ENCODE measurements at regions not wholly inside any gene's neighbourhood (a gene's known extent, or its start where the extent isn't known, plus 50 kb on each side); places are given as distances from the start of the nearest gene placed in this dataset.

DNA sequence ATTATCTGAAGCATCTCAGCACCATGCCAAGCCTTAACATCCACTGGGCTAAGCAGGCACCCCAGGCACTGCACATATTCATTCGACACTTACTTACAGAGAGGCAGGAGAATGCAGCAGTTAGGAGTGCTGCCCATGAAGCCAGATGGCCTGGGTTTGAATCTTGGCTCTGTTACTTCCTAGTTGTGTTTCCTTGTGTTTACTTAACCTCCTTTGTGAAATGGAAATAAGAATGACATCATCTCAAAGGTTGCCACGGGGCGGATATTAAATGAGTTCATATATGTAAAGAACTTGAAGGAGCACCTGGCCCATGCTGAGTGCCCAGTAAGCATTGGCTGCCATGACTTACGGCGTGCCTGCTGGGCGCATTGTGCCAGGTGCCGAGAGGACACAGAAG, 565.2 kb downstream of the CDK5RAP2 start:
- Histone ChIP-seq H3K4me3 (ENCODE audit: low read length) (no peak overlapping the region), H3K36me3 (ENCODE audit: control insufficient read depth, low read length) (no peaks in the 10 kb centered on the region), H3K4me1 (ENCODE audit: control insufficient read depth, low read length) (no peaks in the 10 kb centered on the region), H3K27me3 (ENCODE audit: control insufficient read depth, low read length) (no peaks in the 10 kb centered on the region), H3K27ac (ENCODE audit: low read depth, low read length) (no peak overlapping the region), H3K9me2 (replicated peaks; ENCODE audit: control insufficient read depth, low read length) (no peaks in the 10 kb centered on the region), H3K79me2 (ENCODE audit: control insufficient read depth, low read length) (no peaks in the 10 kb centered on the region), H3K4me2 (ENCODE audit: low read length) (no peak overlapping the region), H3K9me3 (ENCODE audit: control insufficient read depth, insufficient read depth, low read length) (no peaks in the 10 kb centered on the region), H4K20me1 (ENCODE audit: control insufficient read depth, insufficient read depth, low read depth, low read length) (no peaks in the 10 kb centered on the region), H3F3A (ENCODE audit: control insufficient read depth, insufficient read depth) (no peaks in the 10 kb centered on the region)
- TF ChIP-seq CTCF (IDR thresholded peaks at IDR 0.05; ENCODE audit: low read depth, low read length, poor library complexity, severe bottlenecking) (no peak), EZH2phosphoT487 (IDR thresholded peaks at IDR 0.05; ENCODE audit: borderline replicate concordance, low read length) (no peak)

DNA sequence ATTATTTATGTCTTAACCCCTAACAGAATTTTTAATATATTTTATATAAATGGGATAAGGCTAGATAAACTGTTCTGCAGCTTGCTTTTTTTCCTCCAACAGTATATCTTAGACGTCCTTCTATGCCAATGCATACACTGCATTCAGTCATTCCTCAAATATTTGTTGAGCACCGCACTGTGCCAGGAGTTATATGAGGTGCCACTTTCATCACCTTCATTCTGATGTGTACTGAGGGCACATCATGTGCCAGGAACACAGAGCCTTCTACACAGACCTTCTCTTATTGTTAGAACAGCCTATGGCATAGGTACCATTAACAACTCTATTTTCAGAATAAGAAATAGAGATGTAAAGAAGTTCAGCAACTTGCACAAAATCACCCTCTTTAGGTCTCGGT, 570.1 kb downstream of the CDK5RAP2 start:
- H4K20me1 ChIP-seq (ENCODE audit: control insufficient read depth, insufficient read depth, low read depth, low read length): no peaks in the 10 kb centered on the region
- no peaks in the 10 kb centered on the region for H3K9me2 ChIP-seq (replicated peaks; ENCODE audit: control insufficient read depth, low read length)
- no peaks in the 10 kb centered on the region for H3K79me2 ChIP-seq (ENCODE audit: control insufficient read depth, low read length)
- no peaks in the 10 kb centered on the region for H3K4me1 ChIP-seq (ENCODE audit: control insufficient read depth, low read length)
- no peak overlapping the region for H3K27ac ChIP-seq (ENCODE audit: low read depth, low read length)
- no peak overlapping the region for H3K4me2 ChIP-seq (ENCODE audit: low read length)
- no peak for TF ChIP-seq CTCF (IDR thresholded peaks at IDR 0.05; ENCODE audit: low read depth, low read length, poor library complexity, severe bottlenecking)
- TF ChIP-seq EZH2phosphoT487 (IDR thresholded peaks at IDR 0.05; ENCODE audit: borderline replicate concordance, low read length): no peak
- no peaks in the 10 kb centered on the region for H3K36me3 ChIP-seq (ENCODE audit: control insufficient read depth, low read length)
- H3K27me3 ChIP-seq (ENCODE audit: control insufficient read depth, low read length): no peaks in the 10 kb centered on the region; the same call in 1 of the 2 replicates
- no peaks in the 10 kb centered on the region for H3F3A ChIP-seq (ENCODE audit: control insufficient read depth, insufficient read depth)
- H3K9me3 ChIP-seq (ENCODE audit: control insufficient read depth, insufficient read depth, low read length): no peaks in the 10 kb centered on the region
- H3K4me3 ChIP-seq (ENCODE audit: low read length): no peak overlapping the region

GRCh38 chr9:120001536-120001935, 578.4 kb downstream of the CDK5RAP2 start:
- Histone ChIP-seq H3K79me2 (ENCODE audit: control insufficient read depth, low read length) (no peaks in the 10 kb centered on the region), H3K9me2 (replicated peaks; ENCODE audit: control insufficient read depth, low read length) (no peaks in the 10 kb centered on the region), H3K4me3 (ENCODE audit: low read length) (no peak overlapping the region), H3K4me1 (ENCODE audit: control insufficient read depth, low read length) (no peaks in the 10 kb centered on the region), H3K4me2 (ENCODE audit: low read length) (no peak overlapping the region), H3F3A (ENCODE audit: control insufficient read depth, insufficient read depth) (no peaks in the 10 kb centered on the region), H3K27ac (ENCODE audit: low read depth, low read length) (no peak overlapping the region), H3K27me3 (ENCODE audit: control insufficient read depth, low read length) (0 out of 2 replicates have a peak, but pooled peaks cover 6% of the 10 kb centered on the region), H4K20me1 (ENCODE audit: control insufficient read depth, insufficient read depth, low read depth, low read length) (no peaks in the 10 kb centered on the region), H3K36me3 (ENCODE audit: control insufficient read depth, low read length) (no peaks in the 10 kb centered on the region), H3K9me3 (ENCODE audit: control insufficient read depth, insufficient read depth, low read length) (no peaks in the 10 kb centered on the region)
- TF ChIP-seq CTCF (IDR thresholded peaks at IDR 0.05; ENCODE audit: low read depth, low read length, poor library complexity, severe bottlenecking) (no peak), EZH2phosphoT487 (IDR thresholded peaks at IDR 0.05; ENCODE audit: borderline replicate concordance, low read length) (no peak)

GRCh38 chr9:119998614-119999013, 581.4 kb downstream of the CDK5RAP2 start:
- TF ChIP-seq EZH2phosphoT487 (IDR thresholded peaks at IDR 0.05; ENCODE audit: borderline replicate concordance, low read length) (no peak), CTCF (IDR thresholded peaks at IDR 0.05; ENCODE audit: low read depth, low read length, poor library complexity, severe bottlenecking) (no peak)
- Histone ChIP-seq H3K4me1 (ENCODE audit: control insufficient read depth, low read length) (no peaks in the 10 kb centered on the region), H3K79me2 (ENCODE audit: control insufficient read depth, low read length) (no peaks in the 10 kb centered on the region), H3K4me2 (ENCODE audit: low read length) (no peak overlapping the region), H3F3A (ENCODE audit: control insufficient read depth, insufficient read depth) (no peaks in the 10 kb centered on the region), H3K9me2 (replicated peaks; ENCODE audit: control insufficient read depth, low read length) (no peaks in the 10 kb centered on the region), H3K27ac (ENCODE audit: low read depth, low read length) (no peak overlapping the region), H3K4me3 (ENCODE audit: low read length) (no peak overlapping the region), H3K9me3 (ENCODE audit: control insufficient read depth, insufficient read depth, low read length) (no peaks in the 10 kb centered on the region), H4K20me1 (ENCODE audit: control insufficient read depth, insufficient read depth, low read depth, low read length) (no peaks in the 10 kb centered on the region), H3K36me3 (ENCODE audit: control insufficient read depth, low read length) (no peaks in the 10 kb centered on the region), H3K27me3 (ENCODE audit: control insufficient read depth, low read length) (0 out of 2 replicates have a peak, but pooled peaks cover 6% of the 10 kb centered on the region)

All from DOHH2 (cell line).